GM12874 (cell line): ENCODE measurements at regions not wholly inside any gene's neighbourhood (a gene's known extent, or its start where the extent isn't known, plus 50 kb on each side); places are given as distances from the start of the nearest gene placed in this dataset.

ENCODE experiments used
- CTCF ChIP-seq: IDR thresholded peaks from 2 replicates; pipeline ENCODE4 v1.5.1; 2011; ENCODE audit warnings: low read depth, mild to moderate bottlenecking, control low read depth, low read length, moderate library complexity; ENCODE audit not compliant: insufficient read depth

GRCh38 chr6:44629636-44630035, 242.1 kb downstream of the CDC5L start:
- TF ChIP-seq CTCF: no peak

GRCh38 chr6:44630125-44631028, 242.9 kb downstream of the CDC5L start:
- TF ChIP-seq CTCF: peak; percentile 67

- TF ChIP-seq CTCF: no peak
Observed at GRCh38 chr6:44631968-44632367, 244.5 kb downstream of the CDC5L start.

GRCh38 chr6:44634321-44634720, 246.8 kb downstream of the CDC5L start:
- TF ChIP-seq CTCF: no peak

GRCh38 chr6:44635486-44635885, 248.0 kb downstream of the CDC5L start:
- no peak for TF ChIP-seq CTCF

GRCh38 chr6:44636561-44637248, 249.2 kb downstream of the CDC5L start:
- TF ChIP-seq CTCF: no peak

GRCh38 chr6:44641344-44642031, 254.0 kb downstream of the CDC5L start:
- TF ChIP-seq CTCF: no peak
